ENCODE measurements at regions not wholly inside any gene's neighbourhood (a gene's known extent, or its start where the extent isn't known, plus 50 kb on each side); places are given as distances from the start of the nearest gene placed in this dataset.

DNA sequence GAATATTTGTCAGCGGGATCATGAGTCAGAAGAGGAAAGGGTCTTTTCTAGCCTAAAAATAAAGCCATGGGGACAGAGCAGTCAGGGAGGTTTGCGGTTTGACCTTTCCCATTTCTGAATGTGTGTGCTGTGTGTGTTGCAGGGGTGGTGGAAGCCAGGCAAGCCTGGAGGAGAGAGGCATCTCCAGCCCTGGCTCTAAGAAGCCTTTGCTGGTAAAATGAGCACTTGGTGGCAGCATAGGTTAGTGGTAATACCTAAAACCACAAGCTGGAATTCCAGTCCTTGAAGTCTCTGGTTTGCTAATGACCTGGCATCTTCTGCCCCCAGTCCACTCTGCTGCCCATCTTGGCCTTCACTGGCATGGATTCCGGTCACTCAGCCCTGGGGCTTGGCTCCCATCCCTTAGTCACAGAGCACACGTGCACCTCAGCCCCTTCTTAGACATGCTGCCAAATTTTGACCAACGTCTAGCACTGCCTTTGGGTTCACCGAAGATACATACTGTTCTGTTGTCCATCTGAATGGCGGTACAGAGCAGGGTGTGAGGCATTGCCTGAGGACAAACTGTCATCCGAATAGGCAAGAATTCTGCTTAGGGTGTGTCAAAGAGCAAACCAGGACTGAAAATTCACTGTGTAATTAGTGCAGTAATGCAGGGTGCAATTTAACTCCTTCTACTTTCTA lies 52.7 kb downstream of the KCNA5 start:
- no peak for TF ChIP-seq CTCF (conservative IDR thresholded peaks at IDR 0.05; ENCODE audit: low read depth, low read length)
- peak; percentile 25 for DNase-seq (ENCODE audit: low read depth)
- H3K4me3 ChIP-seq (ENCODE audit: low read depth, low read length): no peak overlapping the region

GRCh38 chr12:5097786-5098185 lies 54.1 kb downstream of the KCNA5 start:
- no peak for TF ChIP-seq CTCF (conservative IDR thresholded peaks at IDR 0.05; ENCODE audit: low read depth, low read length)
- H3K4me3 ChIP-seq (ENCODE audit: low read depth, low read length): no peak overlapping the region
- no peak for DNase-seq (ENCODE audit: low read depth)

- no peak overlapping the region for H3K4me3 ChIP-seq (ENCODE audit: low read depth, low read length)
- TF ChIP-seq CTCF (conservative IDR thresholded peaks at IDR 0.05; ENCODE audit: low read depth, low read length): no peak
- no peak for DNase-seq (ENCODE audit: low read depth)
These were observed 55.5 kb downstream of the KCNA5 start for GRCh38 chr12:5099136-5099535.

- no peak for DNase-seq (ENCODE audit: low read depth)
- no peak overlapping the region for H3K4me3 ChIP-seq (ENCODE audit: low read depth, low read length)
- TF ChIP-seq CTCF (conservative IDR thresholded peaks at IDR 0.05; ENCODE audit: low read depth, low read length): no peak
These were observed 55.9 kb downstream of the KCNA5 start for GRCh38 chr12:5099591-5099990.

DNA sequence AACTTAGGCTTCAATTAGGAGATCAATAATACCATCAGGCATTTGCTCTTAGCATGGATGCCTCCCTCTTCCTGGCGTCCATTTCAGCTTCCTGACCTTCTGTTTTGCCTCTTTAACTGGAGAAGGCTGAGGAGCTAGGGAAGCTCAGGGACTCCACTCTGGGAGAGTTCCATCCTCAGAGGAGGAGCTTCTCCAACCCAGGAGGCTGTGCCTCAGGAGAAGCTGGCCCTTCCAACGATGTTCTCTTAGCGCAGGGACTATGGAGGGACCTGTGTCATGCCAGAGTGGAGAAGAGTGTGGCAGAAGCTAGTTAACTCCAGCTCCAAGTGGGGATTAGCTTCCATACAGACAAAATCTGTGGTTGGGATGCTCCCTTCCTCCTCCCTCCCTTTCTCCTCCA lies 58.0 kb downstream of the KCNA5 start:
- DNase-seq (ENCODE audit: low read depth): no peak
- no peak overlapping the region for H3K4me3 ChIP-seq (ENCODE audit: low read depth, low read length)
- TF ChIP-seq CTCF (conservative IDR thresholded peaks at IDR 0.05; ENCODE audit: low read depth, low read length): no peak

- DNase-seq (ENCODE audit: low read depth): peak; percentile 29
- H3K4me3 ChIP-seq (ENCODE audit: low read depth, low read length): no peak overlapping the region
- TF ChIP-seq CTCF (conservative IDR thresholded peaks at IDR 0.05; ENCODE audit: low read depth, low read length): no peak
These were observed 58.6 kb downstream of the KCNA5 start for GRCh38 chr12:5102261-5102789.

DNA sequence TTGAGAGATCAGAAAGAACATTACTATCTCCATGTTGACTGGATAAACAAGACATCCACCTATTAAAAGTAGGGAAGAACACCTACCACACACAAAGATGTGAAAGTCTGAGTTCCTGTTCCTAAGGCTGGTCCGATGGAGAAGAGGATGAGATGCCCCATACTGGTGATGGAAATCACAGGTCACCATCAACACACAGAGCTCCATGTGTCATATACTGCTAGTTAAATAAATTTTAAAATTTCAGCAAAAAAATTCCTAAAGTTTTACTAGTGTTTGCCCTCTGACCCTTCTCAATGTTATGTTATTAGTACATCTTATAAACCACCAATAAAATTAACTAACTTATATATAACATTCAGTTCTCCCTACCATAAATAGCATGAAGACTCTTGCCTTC lies 59.1 kb downstream of the KCNA5 start:
- H3K4me3 ChIP-seq (ENCODE audit: low read depth, low read length): no peak overlapping the region
- DNase-seq (ENCODE audit: low read depth): no peak
- TF ChIP-seq CTCF (conservative IDR thresholded peaks at IDR 0.05; ENCODE audit: low read depth, low read length): no peak
